ES-I3 (cell line): ENCODE measurements at regions not wholly inside any gene's neighbourhood (a gene's known extent, or its start where the extent isn't known, plus 50 kb on each side); places are given as distances from the start of the nearest gene placed in this dataset.

Experiments used
- H3K36me3 ChIP-seq: 2 replicates; pipeline ENCODE4 v1.6.1; 2013; ENCODE audit warnings: mild to moderate bottlenecking, low read length, control low read depth, moderate library complexity; ENCODE audit not compliant: insufficient read depth
- H3K4me1 ChIP-seq: 2 replicates; pipeline ENCODE4 v1.6.1; 2013; ENCODE audit warnings: mild to moderate bottlenecking, control low read depth, low read length; ENCODE audit not compliant: insufficient read depth
- H3K9ac ChIP-seq: 2 replicates; pipeline ENCODE4 v1.6.1; 2013; ENCODE audit warnings: low read depth, mild to moderate bottlenecking, low read length, moderate library complexity
- H3K9me3 ChIP-seq: 2 replicates; pipeline ENCODE4 v1.6.1; 2013; ENCODE audit warnings: mild to moderate bottlenecking, low read length, moderate library complexity; ENCODE audit not compliant: control insufficient read depth, insufficient read depth

GRCh38 chr2:60370814-60371213 lies 182.6 kb downstream of the BCL11A start:
- Histone ChIP-seq H3K9me3 (no peaks in the 10 kb centered on the region), H3K4me1 (peaks cover 6% of the 10 kb centered on the region; the same call in 1 of the 2 replicates)

DNA sequence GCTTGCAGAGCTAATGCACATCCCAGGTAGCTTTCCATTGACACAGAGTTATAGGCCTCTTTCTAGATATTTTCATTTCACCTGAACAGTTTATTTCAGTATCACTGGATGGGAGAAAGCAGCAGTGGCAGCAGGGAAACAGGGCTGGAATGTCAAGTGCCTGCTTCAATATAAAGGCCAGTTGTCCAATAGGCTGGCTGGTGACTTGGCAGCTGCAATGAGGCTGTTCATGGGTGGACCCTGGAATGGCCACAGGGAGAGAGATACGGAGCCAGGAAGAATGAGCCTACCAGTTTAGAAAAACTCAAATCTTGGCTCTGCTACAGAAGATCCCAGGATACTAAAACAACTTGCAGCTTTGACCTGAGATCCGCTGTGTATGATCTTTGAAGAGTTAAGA lies 185.0 kb downstream of the BCL11A start:
- Histone ChIP-seq H3K9me3 (no peaks in the 10 kb centered on the region), H3K9ac (no peak overlapping the region), H3K36me3 (no peaks in the 10 kb centered on the region), H3K4me1 (peaks cover 10% of the 10 kb centered on the region; the same call in 1 of the 2 replicates)

More at GRCh38 chr2:60370814-60371213, 182.6 kb downstream of the BCL11A start:
- no peak overlapping the region for H3K9ac ChIP-seq
- no peaks in the 10 kb centered on the region for H3K36me3 ChIP-seq

DNA sequence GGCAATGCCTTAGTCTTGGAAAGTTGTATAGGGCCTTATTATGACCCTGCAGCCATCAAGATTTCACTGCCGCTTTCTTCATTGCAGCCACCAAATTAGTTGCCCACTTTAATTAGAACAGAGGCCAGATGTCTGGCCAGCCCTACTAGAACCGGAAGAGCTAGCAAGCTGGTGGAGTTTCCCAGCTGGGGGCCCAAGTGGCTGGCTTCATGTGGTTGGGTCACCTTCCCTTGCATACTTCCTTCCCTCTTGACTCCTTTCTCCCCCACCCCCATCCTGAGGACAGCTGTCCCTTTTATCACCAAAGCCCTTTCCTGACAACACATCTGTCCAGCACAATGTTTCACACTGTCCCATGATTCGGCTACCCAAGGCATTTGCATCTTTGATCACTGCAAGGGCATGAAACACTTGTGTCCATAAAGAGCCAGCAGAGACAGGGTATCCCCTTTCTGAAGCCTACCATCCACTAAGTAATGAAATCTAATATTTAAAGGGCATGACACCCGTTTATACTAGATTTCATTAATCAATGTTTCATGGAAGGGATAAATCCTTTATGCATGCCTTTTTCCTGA lies 187.2 kb downstream of the BCL11A start:
- H3K36me3 ChIP-seq: no peaks in the 10 kb centered on the region
- no peaks in the 10 kb centered on the region for H3K9me3 ChIP-seq
- peaks cover 10% of the 10 kb centered on the region; the same call in 1 of the 2 replicates for H3K4me1 ChIP-seq
- H3K9ac ChIP-seq: no peak overlapping the region

DNA sequence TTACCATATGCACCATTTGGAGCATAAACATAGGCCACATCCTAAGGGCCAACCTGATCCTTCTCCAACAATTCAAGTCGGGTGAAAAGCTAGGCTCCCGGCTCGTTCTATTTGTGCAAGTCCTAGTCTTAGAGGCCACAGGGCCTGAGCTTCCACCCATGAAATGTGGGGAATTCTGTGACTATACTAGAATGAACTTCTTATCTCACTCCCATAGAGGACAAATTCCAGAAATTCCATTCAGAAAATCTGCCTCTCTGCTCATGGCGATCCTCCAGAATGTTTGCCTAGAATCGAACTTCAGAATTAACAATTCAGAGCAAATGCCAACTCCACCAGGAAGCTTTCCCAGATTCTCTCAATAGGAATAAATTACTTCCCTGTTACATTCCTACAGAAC lies 187.9 kb downstream of the BCL11A start:
- no peaks in the 10 kb centered on the region for H3K36me3 ChIP-seq
- H3K4me1 ChIP-seq: peaks cover 10% of the 10 kb centered on the region; the same call in 1 of the 2 replicates
- no peaks in the 10 kb centered on the region for H3K9me3 ChIP-seq
- no peak overlapping the region for H3K9ac ChIP-seq

DNA sequence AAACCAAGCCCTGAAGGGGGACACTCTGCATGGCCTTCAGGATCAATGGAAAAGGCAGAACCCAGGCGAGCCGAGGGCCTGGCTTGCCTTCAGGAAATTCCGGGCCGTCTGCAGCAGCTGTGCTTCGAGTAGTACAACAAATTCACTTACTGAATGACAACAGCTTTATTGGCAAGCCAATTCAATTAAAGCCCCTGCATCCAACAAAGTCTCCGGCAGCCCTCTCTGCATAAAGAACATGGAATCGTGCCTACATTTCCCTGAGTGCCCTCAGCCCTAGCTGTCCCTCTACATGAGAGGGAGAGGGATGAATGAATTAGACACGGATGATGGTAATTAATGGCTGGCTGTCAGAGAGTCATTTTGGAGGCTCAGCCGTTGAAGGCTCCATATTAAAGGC lies 189.0 kb downstream of the BCL11A start:
- Histone ChIP-seq H3K36me3 (no peaks in the 10 kb centered on the region), H3K9ac (no peak overlapping the region), H3K9me3 (no peaks in the 10 kb centered on the region), H3K4me1 (peaks cover 10% of the 10 kb centered on the region; the same call in 1 of the 2 replicates)

- H3K36me3 ChIP-seq: no peaks in the 10 kb centered on the region
Observed at GRCh38 chr2:60361498-60361897, 192.0 kb downstream of the BCL11A start.

DNA sequence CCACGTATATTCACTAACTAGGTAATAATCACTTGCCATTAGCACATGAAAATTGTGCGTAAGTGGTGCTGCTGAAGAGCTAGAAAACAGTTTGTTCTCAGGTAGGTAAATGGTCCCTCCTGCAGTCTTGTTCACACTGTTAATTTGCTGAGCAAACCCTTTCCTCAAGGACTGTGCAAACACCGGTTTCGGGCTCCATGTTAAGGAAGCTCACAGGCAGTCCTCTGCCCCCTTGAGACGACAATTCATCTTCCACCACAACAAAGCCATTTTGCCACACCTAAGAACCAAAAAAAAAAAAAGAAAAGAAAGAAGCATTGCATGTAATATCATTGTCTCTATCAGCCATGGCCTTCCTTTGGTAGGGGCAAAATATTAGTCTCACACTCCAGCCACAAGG lies 193.9 kb downstream of the BCL11A start:
- H3K36me3 ChIP-seq: no peaks in the 10 kb centered on the region

More at GRCh38 chr2:60361498-60361897, 192.0 kb downstream of the BCL11A start:
- H3K4me1 ChIP-seq: peaks cover 10% of the 10 kb centered on the region; the same call in 1 of the 2 replicates
- no peaks in the 10 kb centered on the region for H3K9me3 ChIP-seq
- H3K9ac ChIP-seq: no peak overlapping the region

GRCh38 chr2:60358476-60358875 lies 195.0 kb downstream of the BCL11A start:
- Histone ChIP-seq H3K4me1 (peaks cover 2% of the 10 kb centered on the region; the same call in 1 of the 2 replicates), H3K36me3 (no peaks in the 10 kb centered on the region), H3K9ac (no peak overlapping the region), H3K9me3 (no peaks in the 10 kb centered on the region)

More for the DNA sequence above, 193.9 kb downstream of the BCL11A start:
- H3K9ac ChIP-seq: no peak overlapping the region
- no peaks in the 10 kb centered on the region for H3K9me3 ChIP-seq
- H3K4me1 ChIP-seq: no peaks in the 10 kb centered on the region

DNA sequence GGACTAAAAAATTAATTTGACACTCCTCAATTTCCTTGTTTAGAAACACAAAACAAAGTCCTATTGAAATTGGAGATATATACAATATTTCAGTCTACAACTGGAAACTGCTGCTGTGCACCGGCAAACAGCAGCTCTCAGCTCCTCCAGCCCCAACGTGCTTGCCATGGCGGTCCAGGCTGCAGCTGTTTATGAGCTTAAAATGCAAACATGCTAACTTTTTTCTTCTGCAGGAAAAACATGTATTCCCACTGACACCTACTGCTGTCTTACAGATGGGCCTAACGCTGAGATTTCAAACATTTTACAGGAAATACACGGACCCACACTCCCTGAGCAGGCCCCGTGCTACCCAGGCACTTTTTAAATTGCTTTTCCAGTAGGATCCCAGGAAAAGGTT lies 195.5 kb downstream of the BCL11A start:
- no peaks in the 10 kb centered on the region for H3K36me3 ChIP-seq
- peaks cover 3% of the 10 kb centered on the region; the same call in 1 of the 2 replicates for H3K4me1 ChIP-seq
- H3K9ac ChIP-seq: no peak overlapping the region
- no peaks in the 10 kb centered on the region for H3K9me3 ChIP-seq

GRCh38 chr2:60356346-60356745 lies 197.1 kb downstream of the BCL11A start:
- H3K36me3 ChIP-seq: no peaks in the 10 kb centered on the region
- H3K4me1 ChIP-seq: peaks cover 3% of the 10 kb centered on the region; the same call in 1 of the 2 replicates
- H3K9ac ChIP-seq: no peak overlapping the region
- no peaks in the 10 kb centered on the region for H3K9me3 ChIP-seq

GRCh38 chr2:60355849-60356261 lies 197.6 kb downstream of the BCL11A start:
- Histone ChIP-seq H3K4me1 (peaks cover 3% of the 10 kb centered on the region; the same call in 1 of the 2 replicates), H3K9me3 (no peaks in the 10 kb centered on the region), H3K9ac (no peak overlapping the region), H3K36me3 (no peaks in the 10 kb centered on the region)

DNA sequence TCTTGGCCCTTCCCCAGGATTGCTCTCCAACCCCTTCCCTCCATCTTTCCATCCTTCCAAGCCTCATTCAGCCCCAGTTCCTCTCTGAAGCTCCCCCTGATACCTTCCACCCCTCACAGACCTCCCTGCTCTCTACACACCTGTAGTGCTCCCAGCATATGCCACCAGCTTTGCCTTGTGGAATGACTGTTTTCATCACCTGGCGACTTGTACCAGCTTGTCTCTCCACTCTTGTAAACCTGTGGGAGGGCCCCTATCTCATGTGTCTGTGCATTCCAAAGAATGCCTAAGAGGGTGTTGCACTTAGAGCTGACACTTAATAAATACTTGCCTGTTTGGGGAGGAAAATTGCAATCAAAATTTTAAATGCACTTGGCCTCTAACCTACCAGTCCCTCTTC lies 198.7 kb downstream of the BCL11A start:
- H3K9ac ChIP-seq: no peak overlapping the region

GRCh38 chr2:60353863-60354262 lies 199.6 kb downstream of the BCL11A start:
- peaks cover 3% of the 10 kb centered on the region; the same call in 1 of the 2 replicates for H3K4me1 ChIP-seq
- H3K36me3 ChIP-seq: no peaks in the 10 kb centered on the region
- no peaks in the 10 kb centered on the region for H3K9me3 ChIP-seq
- no peak overlapping the region for H3K9ac ChIP-seq

More for the DNA sequence above, 198.7 kb downstream of the BCL11A start:
- Histone ChIP-seq H3K4me1 (peaks cover 3% of the 10 kb centered on the region; the same call in 1 of the 2 replicates), H3K9me3 (no peaks in the 10 kb centered on the region), H3K36me3 (no peaks in the 10 kb centered on the region)

- H3K36me3 ChIP-seq: no peaks in the 10 kb centered on the region
- H3K9ac ChIP-seq: no peak overlapping the region
- H3K4me1 ChIP-seq: peaks cover 3% of the 10 kb centered on the region; the same call in 1 of the 2 replicates
- no peaks in the 10 kb centered on the region for H3K9me3 ChIP-seq
Observed at GRCh38 chr2:60353406-60353800, 200.1 kb downstream of the BCL11A start.
